ENCODE measurements at regions not wholly inside any gene's neighbourhood (a gene's known extent, or its start where the extent isn't known, plus 50 kb on each side); places are given as distances from the start of the nearest gene placed in this dataset.

DNA sequence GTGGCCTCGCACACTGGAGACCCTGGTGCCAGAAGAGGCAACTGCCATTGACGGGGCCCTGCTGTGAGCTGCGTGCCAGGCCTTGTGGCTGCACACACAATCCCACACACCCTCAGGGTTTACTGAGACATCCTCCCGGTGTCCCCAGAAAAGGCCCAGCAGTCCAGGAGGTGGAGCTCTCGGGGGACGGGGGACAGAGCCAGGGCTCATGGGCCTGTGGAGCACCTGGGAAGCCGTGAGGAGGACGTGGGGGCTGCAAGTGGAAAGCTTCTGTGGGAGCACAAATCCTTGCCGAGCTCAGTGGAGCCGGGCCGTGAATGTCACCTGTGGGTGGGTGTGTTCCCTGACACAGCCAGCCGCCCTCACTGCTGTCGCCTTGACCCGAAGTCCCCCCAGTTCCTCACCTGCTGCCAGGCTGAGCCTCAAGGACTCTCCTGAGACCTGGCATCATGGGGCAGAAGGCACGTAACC is 609.7 kb downstream of the TBC1D22A start:
- TF ChIP-seq, protein P1, sequence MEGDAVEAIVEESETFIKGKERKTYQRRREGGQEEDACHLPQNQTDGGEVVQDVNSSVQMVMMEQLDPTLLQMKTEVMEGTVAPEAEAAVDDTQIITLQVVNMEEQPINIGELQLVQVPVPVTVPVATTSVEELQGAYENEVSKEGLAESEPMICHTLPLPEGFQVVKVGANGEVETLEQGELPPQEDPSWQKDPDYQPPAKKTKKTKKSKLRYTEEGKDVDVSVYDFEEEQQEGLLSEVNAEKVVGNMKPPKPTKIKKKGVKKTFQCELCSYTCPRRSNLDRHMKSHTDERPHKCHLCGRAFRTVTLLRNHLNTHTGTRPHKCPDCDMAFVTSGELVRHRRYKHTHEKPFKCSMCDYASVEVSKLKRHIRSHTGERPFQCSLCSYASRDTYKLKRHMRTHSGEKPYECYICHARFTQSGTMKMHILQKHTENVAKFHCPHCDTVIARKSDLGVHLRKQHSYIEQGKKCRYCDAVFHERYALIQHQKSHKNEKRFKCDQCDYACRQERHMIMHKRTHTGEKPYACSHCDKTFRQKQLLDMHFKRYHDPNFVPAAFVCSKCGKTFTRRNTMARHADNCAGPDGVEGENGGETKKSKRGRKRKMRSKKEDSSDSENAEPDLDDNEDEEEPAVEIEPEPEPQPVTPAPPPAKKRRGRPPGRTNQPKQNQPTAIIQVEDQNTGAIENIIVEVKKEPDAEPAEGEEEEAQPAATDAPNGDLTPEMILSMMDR (IDR thresholded peaks at IDR 0.05) = no peak
- no peak for TF ChIP-seq POLR2A (IDR thresholded peaks at IDR 0.05)
